SJSA1 (cell line): ENCODE measurements at regions not wholly inside any gene's neighbourhood (a gene's known extent, or its start where the extent isn't known, plus 50 kb on each side); places are given as distances from the start of the nearest gene placed in this dataset.

Experiments
- DNase-seq, 2 experiments: peaks; one replicate each; pipeline ENCODE4 v3.0.0-alpha.2; 2015 to 2020; ENCODE audit warnings: low spot score in 2 of 2, low read depth in 1 of 2
- H3K27ac ChIP-seq: fragments of 250-450 bp; sonication (Bioruptor Pico); 2 replicates; pipeline ENCODE4 v1.5.1; 2020; ENCODE audit warnings: mild to moderate bottlenecking, moderate library complexity
- H3K27me3 ChIP-seq: fragments of 250-450 bp; sonication (Bioruptor Pico); replicated peaks from 2 replicates; pipeline ENCODE4 v1.5.1; 2020; ENCODE audit warnings: mild to moderate bottlenecking, moderate library complexity
- H3K36me3 ChIP-seq: fragments of 250-450 bp; sonication (Bioruptor Pico); 2 replicates; pipeline ENCODE4 v1.5.1; 2020; ENCODE audit warnings: mild to moderate bottlenecking
- H3K4me1 ChIP-seq: fragments of 250-450 bp; sonication (Bioruptor Pico); replicated peaks from 2 replicates; pipeline ENCODE4 v1.6.1; 2021; ENCODE audit warnings: mild to moderate bottlenecking
- H3K4me3 ChIP-seq: fragments of 250-450 bp; sonication (Bioruptor Pico); 2 replicates; pipeline ENCODE4 v1.5.1; 2020; ENCODE audit warnings: mild to moderate bottlenecking
- H3K9me3 ChIP-seq: fragments of 250-450 bp; sonication (Bioruptor Pico); replicated peaks from 2 replicates; pipeline ENCODE4 v1.5.1; 2020; ENCODE audit warnings: mild to moderate bottlenecking

- no peak for DNase-seq
- Histone ChIP-seq H3K27ac (no peak overlapping the region), H3K9me3 (no peaks in the 10 kb centered on the region), H3K4me1 (no peaks in the 10 kb centered on the region), H3K4me3 (no peak overlapping the region), H3K27me3 (no peaks in the 10 kb centered on the region), H3K36me3 (no peaks in the 10 kb centered on the region)
These were observed 105.3 kb downstream of the SLC6A15 start for GRCh38 chr12:84807249-84807648.

DNA sequence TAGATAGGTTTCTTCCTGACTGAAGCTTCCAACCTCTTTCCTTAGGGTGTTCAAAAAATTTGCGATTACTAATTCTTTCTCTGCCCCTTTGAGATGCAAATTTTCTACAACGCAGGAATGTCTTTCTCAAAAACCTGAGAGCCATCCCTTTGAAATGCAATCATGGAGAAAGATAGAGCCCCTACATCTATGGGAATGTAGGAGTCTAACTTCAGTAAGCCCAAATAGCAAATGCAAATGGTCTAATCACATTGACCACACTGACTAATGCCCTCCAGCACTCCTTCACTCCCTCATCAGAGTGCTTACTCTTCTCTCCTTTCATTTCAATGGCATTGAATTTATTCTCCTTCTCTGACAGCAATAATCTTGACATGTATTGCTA, 107.1 kb downstream of the SLC6A15 start:
- Histone ChIP-seq H3K9me3 (no peaks in the 10 kb centered on the region), H3K4me1 (no peaks in the 10 kb centered on the region), H3K27ac (no peak overlapping the region), H3K4me3 (no peak overlapping the region), H3K36me3 (no peaks in the 10 kb centered on the region), H3K27me3 (no peaks in the 10 kb centered on the region)
- DNase-seq: no peak

DNA sequence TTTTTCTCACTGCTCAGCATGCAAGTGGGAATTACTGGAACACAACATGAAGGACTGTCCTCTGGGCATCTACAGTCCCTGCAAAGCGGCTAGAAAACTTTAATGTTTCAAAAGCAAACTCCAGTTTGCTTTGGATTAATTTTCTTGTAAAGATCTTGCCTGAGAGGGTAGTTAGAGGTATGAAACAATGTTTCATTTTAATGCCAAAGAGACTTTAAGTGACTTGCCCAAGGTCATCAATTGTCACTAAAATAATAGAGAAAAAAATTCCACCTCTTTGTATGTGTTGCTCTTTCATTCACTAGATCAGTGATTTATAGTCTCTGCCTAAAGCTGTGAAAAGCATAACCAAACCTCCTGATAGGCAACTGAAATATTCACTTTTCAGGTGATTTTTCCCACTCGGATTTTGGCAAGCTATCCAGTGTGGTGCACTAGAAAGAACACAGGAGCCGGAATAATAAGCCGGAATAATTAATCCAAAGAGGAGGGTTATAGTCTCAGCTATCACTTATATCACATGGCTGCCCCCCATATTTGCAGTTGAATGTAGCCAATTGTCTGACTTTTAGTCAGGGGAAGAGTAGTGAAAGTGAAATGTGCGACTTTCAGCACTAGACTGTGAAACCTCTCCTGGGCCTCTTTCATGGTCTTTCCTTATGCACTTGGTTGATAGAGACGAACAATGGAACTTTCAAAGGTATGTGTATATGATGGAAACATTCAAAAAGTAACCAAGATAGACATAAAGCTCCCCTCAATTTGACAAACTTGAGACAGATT, 107.7 kb downstream of the SLC6A15 start:
- Histone ChIP-seq H3K9me3 (no peaks in the 10 kb centered on the region), H3K36me3 (no peaks in the 10 kb centered on the region), H3K4me1 (no peaks in the 10 kb centered on the region), H3K27ac (no peak overlapping the region), H3K27me3 (no peaks in the 10 kb centered on the region), H3K4me3 (no peak overlapping the region)
- DNase-seq: no peak

DNA sequence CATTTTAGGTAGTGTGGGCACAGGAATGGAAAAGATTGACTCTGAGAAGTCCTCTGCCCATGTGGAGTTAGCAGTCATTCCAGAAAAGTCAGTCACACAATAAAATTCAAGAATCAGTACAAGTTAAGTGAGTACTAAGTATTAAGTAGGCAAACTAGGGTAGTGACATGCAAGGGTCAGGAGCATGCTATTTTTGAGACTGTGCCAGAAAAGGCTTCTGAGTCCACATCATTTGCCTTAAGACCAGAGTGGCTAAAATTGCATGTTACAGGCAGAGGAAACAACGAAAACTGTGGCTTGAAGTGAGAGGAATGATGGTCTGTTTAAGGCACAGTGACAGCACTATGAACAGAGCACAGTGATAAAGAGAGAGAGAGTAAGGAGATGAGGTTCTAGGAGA, 108.9 kb downstream of the SLC6A15 start:
- DNase-seq: no peak
- no peaks in the 10 kb centered on the region for H3K27me3 ChIP-seq
- no peaks in the 10 kb centered on the region for H3K4me1 ChIP-seq
- H3K4me3 ChIP-seq: no peak overlapping the region
- no peak overlapping the region for H3K27ac ChIP-seq
- H3K36me3 ChIP-seq: no peaks in the 10 kb centered on the region
- no peaks in the 10 kb centered on the region for H3K9me3 ChIP-seq

GRCh38 chr12:84802161-84802560, 110.4 kb downstream of the SLC6A15 start:
- no peaks in the 10 kb centered on the region for H3K36me3 ChIP-seq
- no peak for DNase-seq
- H3K27ac ChIP-seq: no peak overlapping the region
- H3K27me3 ChIP-seq: no peaks in the 10 kb centered on the region
- no peaks in the 10 kb centered on the region for H3K4me1 ChIP-seq
- no peaks in the 10 kb centered on the region for H3K9me3 ChIP-seq
- H3K4me3 ChIP-seq: no peak overlapping the region

DNA sequence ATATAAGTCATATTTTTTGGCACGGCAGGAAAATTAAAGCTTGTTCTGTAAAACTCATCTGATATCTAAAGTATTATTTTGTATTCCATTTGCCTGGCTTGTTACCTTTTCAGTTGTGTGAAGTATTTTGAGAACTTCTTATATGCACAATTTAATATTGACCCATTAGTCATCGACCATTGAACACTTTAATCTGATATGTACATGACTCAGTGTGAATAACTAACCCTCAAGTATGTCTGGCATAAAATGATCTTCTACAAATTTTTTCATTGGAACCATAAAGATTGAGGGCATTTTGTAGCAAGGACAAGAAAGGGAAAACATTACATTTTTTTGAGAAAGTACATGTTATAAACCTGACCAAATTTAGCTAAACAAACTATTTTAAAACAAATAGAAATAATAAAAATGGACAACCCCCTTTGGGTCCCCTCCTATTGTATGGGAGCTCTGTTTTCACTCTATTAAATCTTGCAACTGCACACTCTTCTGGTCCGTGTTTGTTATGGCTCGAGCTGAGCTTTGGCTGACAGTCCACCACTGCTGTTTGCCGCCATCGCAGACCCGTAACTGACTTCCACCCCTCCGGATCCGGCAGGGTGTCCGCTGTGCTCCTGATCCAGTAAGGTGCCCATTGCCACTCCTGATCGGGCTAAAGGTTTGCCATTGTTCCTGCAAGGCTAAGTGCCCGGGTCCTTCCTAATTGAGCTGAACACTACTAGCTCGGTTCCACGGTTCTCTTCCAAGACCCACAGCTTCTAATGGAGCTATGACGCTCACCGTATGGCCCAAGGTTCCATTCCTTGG, 118.8 kb downstream of the SLC6A15 start:
- Histone ChIP-seq H3K4me1 (no peaks in the 10 kb centered on the region), H3K27ac (no peak overlapping the region)
- no peak for DNase-seq

DNA sequence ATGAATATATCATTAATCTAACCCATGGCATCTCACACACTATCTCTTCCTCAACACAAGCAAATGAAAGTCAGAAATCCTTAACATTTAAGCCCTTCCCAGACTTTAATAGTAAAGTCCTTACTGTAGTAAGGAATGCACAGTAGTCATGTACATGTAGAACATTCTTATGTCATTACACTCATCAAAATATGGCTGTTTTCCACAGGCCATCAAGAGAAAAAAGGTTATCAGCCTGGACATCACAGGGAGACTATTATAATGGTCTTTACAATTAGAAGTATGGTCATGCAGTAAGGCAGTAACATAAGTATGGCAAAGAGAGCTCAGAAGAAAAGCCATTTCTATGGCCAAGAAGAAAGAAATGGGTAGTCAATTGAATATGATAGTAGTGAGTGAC, 121.2 kb downstream of the SLC6A15 start:
- no peak overlapping the region for H3K4me3 ChIP-seq
- no peaks in the 10 kb centered on the region for H3K27me3 ChIP-seq
- no peaks in the 10 kb centered on the region for H3K36me3 ChIP-seq
- H3K4me1 ChIP-seq: no peaks in the 10 kb centered on the region
- no peak for DNase-seq
- no peaks in the 10 kb centered on the region for H3K9me3 ChIP-seq
- no peak overlapping the region for H3K27ac ChIP-seq

More for the DNA sequence above, 118.8 kb downstream of the SLC6A15 start:
- no peaks in the 10 kb centered on the region for H3K36me3 ChIP-seq
- no peaks in the 10 kb centered on the region for H3K27me3 ChIP-seq
- H3K9me3 ChIP-seq: no peaks in the 10 kb centered on the region
- H3K4me3 ChIP-seq: no peak overlapping the region

DNA sequence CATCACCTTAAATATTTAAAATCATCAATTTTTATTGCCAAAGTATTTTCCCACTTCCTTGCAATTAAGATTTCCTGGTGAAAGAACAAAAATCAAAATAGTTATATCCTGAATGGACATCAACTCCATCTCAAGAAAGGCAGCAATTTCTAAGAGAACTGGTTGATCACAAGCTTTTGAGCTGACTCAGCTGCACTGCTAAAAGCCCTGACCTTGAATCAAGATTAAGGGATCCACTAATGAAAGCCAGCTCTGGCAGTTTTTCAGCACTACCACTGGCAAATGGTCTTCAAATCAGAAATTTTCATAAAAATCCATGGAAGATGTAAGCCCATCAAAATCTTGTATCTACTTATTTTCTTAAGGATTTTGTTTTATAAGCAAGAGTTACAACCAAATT, 123.4 kb downstream of the SLC6A15 start:
- H3K27me3 ChIP-seq: no peaks in the 10 kb centered on the region

GRCh38 chr12:84787253-84787652, 125.3 kb downstream of the SLC6A15 start:
- Histone ChIP-seq H3K27ac (no peak overlapping the region), H3K36me3 (no peaks in the 10 kb centered on the region), H3K4me1 (no peaks in the 10 kb centered on the region), H3K4me3 (no peak overlapping the region), H3K9me3 (no peaks in the 10 kb centered on the region), H3K27me3 (no peaks in the 10 kb centered on the region)
- DNase-seq: no peak

More for the DNA sequence above, 123.4 kb downstream of the SLC6A15 start:
- H3K4me1 ChIP-seq: no peaks in the 10 kb centered on the region
- H3K27ac ChIP-seq: no peak overlapping the region
- H3K9me3 ChIP-seq: no peaks in the 10 kb centered on the region
- no peaks in the 10 kb centered on the region for H3K36me3 ChIP-seq
- DNase-seq: no peak
- no peak overlapping the region for H3K4me3 ChIP-seq

- Histone ChIP-seq H3K4me3 (no peak overlapping the region), H3K27me3 (no peaks in the 10 kb centered on the region), H3K4me1 (no peaks in the 10 kb centered on the region), H3K27ac (no peak overlapping the region), H3K36me3 (no peaks in the 10 kb centered on the region), H3K9me3 (no peaks in the 10 kb centered on the region)
- no peak for DNase-seq
These were observed 126.0 kb downstream of the SLC6A15 start for GRCh38 chr12:84786622-84787021.

DNA sequence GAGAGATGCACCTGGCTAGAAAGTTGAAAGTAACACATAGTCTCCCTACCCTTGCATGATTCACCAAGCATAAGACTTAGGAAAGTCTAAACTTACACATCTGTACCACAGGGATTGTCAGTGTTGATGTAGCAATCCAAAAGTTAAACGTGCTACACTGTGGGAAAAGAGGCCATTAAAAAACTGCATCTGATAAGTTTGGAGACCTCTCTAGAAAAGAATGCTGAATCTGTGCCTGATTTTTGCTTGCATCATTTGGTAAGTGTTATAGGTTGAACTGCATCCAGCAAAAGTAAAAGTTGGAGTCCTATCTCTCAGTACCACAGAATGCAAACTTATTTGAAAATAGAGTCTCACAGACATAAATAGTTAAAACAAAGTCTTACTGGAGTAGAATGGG, 126.6 kb downstream of the SLC6A15 start:
- DNase-seq: no peak
- Histone ChIP-seq H3K4me3 (no peak overlapping the region), H3K4me1 (no peaks in the 10 kb centered on the region), H3K27ac (no peak overlapping the region), H3K9me3 (no peaks in the 10 kb centered on the region), H3K27me3 (no peaks in the 10 kb centered on the region), H3K36me3 (no peaks in the 10 kb centered on the region)

- Histone ChIP-seq H3K4me3 (no peak overlapping the region), H3K27ac (no peak overlapping the region), H3K27me3 (no peaks in the 10 kb centered on the region), H3K4me1 (no peaks in the 10 kb centered on the region), H3K9me3 (no peaks in the 10 kb centered on the region), H3K36me3 (no peaks in the 10 kb centered on the region)
- DNase-seq: no peak
These were observed 127.3 kb downstream of the SLC6A15 start for GRCh38 chr12:84785281-84785680.

DNA sequence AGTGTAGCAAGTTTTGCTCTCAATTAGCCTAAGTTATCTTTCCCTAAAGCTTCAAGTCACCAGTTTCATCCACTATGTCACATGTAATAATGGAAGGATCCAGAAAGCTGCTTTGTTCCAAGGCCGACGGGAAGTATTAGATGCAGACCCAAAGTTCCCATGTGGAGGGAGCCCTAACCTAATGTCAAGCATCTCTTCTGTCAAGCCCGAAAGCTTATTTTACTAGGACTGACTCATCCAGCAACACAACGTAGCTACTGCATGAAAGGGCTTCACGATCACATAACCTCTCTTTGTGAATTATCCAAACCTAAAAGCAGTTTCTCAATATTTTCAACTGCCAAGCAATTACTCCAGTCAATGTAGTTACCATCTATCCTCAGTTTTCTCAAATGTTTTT, 133.4 kb downstream of the SLC6A15 start:
- no peak overlapping the region for H3K27ac ChIP-seq
- DNase-seq: no peak
- H3K36me3 ChIP-seq: no peaks in the 10 kb centered on the region
- no peaks in the 10 kb centered on the region for H3K9me3 ChIP-seq
- no peaks in the 10 kb centered on the region for H3K4me1 ChIP-seq
- no peaks in the 10 kb centered on the region for H3K27me3 ChIP-seq
- no peak overlapping the region for H3K4me3 ChIP-seq

DNA sequence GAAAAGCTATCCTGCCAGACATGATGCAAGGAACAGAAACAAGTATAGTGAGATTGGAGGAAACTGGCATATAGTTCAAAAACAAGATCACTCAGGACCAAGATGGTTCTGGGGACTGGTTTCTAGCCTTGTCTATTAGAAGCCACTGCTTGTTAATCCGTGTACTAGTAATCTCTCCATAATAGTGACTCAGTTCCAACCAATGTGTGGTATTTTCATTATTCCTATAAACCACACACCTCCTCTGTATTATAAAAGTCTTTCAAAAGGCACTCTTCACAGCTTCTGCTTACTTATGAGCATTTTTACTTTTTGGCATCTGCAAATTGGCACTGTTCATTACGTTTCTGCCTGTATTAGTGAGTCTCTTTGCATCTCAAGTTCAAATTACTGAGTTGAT, 140.3 kb downstream of the SLC6A15 start:
- no peaks in the 10 kb centered on the region for H3K36me3 ChIP-seq
- no peak for DNase-seq
- H3K27me3 ChIP-seq: no peaks in the 10 kb centered on the region
- no peak overlapping the region for H3K4me3 ChIP-seq
- no peaks in the 10 kb centered on the region for H3K4me1 ChIP-seq
- H3K27ac ChIP-seq: no peak overlapping the region
- no peaks in the 10 kb centered on the region for H3K9me3 ChIP-seq
